Osteoblast (primary cell): ENCODE measurements at regions not wholly inside any gene's neighbourhood (a gene's known extent, or its start where the extent isn't known, plus 50 kb on each side); places are given as distances from the start of the nearest gene placed in this dataset.

ENCODE experiments used
- DNase-seq: peaks from one replicate; pipeline ENCODE4 v3.0.0; 2011; ENCODE audit warnings: low spot score, mixed read lengths; ENCODE audit not compliant: insufficient read length; ENCODE audit errors: missing footprints
- H2AFZ ChIP-seq: 2 replicates; pipeline ENCODE4 v1.6.0; 2011; ENCODE audit warnings: mild to moderate bottlenecking, low read length
- H3K27ac ChIP-seq: 2 replicates; pipeline ENCODE4 v1.5.1; 2011; ENCODE audit warnings: mild to moderate bottlenecking, low read depth, low read length, moderate library complexity
- H3K27me3 ChIP-seq: 2 replicates; pipeline ENCODE4 v1.6.0; 2012; ENCODE audit warnings: mild to moderate bottlenecking, control low read depth, inconsistent platforms, low read length, moderate library complexity; ENCODE audit not compliant: insufficient read depth
- H3K36me3 ChIP-seq: 2 replicates; pipeline ENCODE4 v1.5.1; 2011; ENCODE audit warnings: mild to moderate bottlenecking, low read length, control low read depth, moderate library complexity; ENCODE audit not compliant: insufficient read depth
- H3K4me1 ChIP-seq: 2 replicates; pipeline ENCODE4 v1.5.1; 2011; ENCODE audit warnings: mild to moderate bottlenecking, low read length, control low read depth, moderate library complexity; ENCODE audit not compliant: insufficient read depth
- H3K4me2 ChIP-seq: 2 replicates; pipeline ENCODE4 v1.6.0; 2011; ENCODE audit warnings: mild to moderate bottlenecking, low read length; ENCODE audit not compliant: insufficient read depth
- H3K4me3 ChIP-seq: fragments of 200-600 bp; sonication (generic); 3 replicates; pipeline ENCODE4 v1.5.1; 2012; ENCODE audit warnings: mild to moderate bottlenecking, low read length, inconsistent platforms; ENCODE audit not compliant: insufficient read depth
- H3K79me2 ChIP-seq: 2 replicates; pipeline ENCODE4 v1.6.0; 2012; ENCODE audit warnings: mild to moderate bottlenecking, low read length, control low read depth, inconsistent platforms; ENCODE audit not compliant: insufficient read depth
- H3K9me3 ChIP-seq: 2 replicates; pipeline ENCODE4 v1.5.1; 2011; ENCODE audit warnings: low read depth, low read length, control low read depth
- H4K20me1 ChIP-seq: 2 replicates; pipeline ENCODE4 v1.6.0; 2012; ENCODE audit warnings: mild to moderate bottlenecking, low read length, control low read depth; ENCODE audit not compliant: insufficient read depth
- TF ChIP-seq, protein P1 (sequence below): IDR thresholded peaks from 2 replicates; pipeline ENCODE4 v1.5.1; 2011; ENCODE audit warnings: mild to moderate bottlenecking, low read depth, low read length, moderate library complexity; ENCODE audit errors: extremely low read depth

DNA sequence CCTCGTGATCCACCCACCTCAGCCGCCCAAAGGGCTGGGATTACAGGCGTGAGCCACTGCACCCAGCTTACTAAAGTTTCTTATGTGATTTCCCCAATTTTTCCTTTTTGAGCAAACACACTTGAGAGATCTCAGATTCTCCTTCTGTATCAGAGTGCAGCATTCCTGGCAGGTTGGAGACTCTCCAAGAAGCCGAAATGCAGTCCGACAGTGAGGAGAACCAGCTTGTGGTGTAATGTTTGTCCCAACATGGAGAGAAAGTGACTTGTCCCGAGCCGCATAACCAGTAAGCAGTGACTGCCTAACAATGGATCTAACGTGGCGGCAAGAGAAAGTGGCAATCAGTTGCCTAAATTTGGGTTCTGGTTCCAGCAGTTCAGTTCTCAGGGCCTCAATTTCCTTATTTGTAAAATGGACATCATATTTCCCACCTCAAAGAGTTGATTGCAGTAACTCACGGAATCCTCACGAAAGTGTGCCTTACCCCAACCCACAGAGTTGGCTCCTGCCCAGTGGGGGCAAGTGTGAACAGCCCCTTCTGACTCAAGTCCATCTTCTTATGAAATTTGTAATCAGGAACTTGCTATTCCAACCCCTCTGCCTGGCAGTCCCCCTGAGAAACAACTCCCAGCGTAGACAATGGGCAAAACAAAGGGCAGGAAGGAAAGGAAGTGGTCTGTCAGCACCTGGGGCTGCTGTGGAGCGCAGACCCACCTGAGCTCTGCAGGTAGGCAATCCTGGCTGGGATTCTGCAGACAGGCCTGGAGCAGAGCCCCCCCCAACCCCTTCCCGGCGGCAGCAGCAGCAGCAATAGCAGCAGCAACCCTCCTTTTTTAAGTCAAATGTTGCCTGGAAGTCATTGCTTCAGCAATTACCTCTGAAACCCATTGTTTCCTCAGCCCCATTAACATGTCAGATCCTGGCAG lies 223.6 kb upstream of the POU3F1 start:
- no peak overlapping the region for H3K4me3 ChIP-seq
- H3K4me2 ChIP-seq = no peak overlapping the region
- no peaks in the 10 kb centered on the region for H3K4me1 ChIP-seq
- no peaks in the 10 kb centered on the region for H3K36me3 ChIP-seq
- TF ChIP-seq, protein P1, sequence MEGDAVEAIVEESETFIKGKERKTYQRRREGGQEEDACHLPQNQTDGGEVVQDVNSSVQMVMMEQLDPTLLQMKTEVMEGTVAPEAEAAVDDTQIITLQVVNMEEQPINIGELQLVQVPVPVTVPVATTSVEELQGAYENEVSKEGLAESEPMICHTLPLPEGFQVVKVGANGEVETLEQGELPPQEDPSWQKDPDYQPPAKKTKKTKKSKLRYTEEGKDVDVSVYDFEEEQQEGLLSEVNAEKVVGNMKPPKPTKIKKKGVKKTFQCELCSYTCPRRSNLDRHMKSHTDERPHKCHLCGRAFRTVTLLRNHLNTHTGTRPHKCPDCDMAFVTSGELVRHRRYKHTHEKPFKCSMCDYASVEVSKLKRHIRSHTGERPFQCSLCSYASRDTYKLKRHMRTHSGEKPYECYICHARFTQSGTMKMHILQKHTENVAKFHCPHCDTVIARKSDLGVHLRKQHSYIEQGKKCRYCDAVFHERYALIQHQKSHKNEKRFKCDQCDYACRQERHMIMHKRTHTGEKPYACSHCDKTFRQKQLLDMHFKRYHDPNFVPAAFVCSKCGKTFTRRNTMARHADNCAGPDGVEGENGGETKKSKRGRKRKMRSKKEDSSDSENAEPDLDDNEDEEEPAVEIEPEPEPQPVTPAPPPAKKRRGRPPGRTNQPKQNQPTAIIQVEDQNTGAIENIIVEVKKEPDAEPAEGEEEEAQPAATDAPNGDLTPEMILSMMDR = no peak
- H3K27me3 ChIP-seq = peaks cover 13% of the 10 kb centered on the region
- H4K20me1 ChIP-seq = no peaks in the 10 kb centered on the region
- H3K27ac ChIP-seq = no peak overlapping the region
- H3K79me2 ChIP-seq = no peaks in the 10 kb centered on the region
- H3K9me3 ChIP-seq = no peaks in the 10 kb centered on the region
- no peak for DNase-seq
- no peak overlapping the region for H2AFZ ChIP-seq

DNA sequence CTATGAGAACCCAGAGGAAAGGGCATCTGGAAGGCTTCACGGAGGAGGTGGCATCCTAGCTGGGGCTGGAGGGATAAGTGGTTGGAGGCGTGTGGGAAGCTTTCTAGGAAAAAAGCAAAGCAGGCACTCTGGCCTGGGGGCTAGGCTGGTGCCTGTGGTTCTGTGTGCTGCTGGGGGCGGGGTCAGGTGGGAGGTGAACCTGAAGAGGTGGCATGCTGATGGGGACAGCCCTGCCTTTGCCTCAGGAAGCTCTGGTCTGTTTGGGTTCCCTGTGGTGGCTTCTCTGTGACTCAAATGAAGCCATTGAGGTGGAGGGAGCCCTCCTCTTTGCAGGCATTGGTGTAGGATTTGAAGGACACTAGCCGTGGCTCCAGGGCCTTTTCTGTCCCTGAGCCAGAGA lies 221.6 kb upstream of the POU3F1 start:
- TF ChIP-seq, protein P1 = no peak
- H3K4me3 ChIP-seq = no peak overlapping the region
- H4K20me1 ChIP-seq = no peaks in the 10 kb centered on the region
- H3K27ac ChIP-seq = no peak overlapping the region
- no peak overlapping the region for H3K4me2 ChIP-seq
- no peaks in the 10 kb centered on the region for H3K79me2 ChIP-seq
- H3K4me1 ChIP-seq = no peaks in the 10 kb centered on the region
- H3K9me3 ChIP-seq = no peaks in the 10 kb centered on the region
- peaks cover 14% of the 10 kb centered on the region for H3K27me3 ChIP-seq
- no peak for DNase-seq
- H2AFZ ChIP-seq = no peak overlapping the region
- no peaks in the 10 kb centered on the region for H3K36me3 ChIP-seq

DNA sequence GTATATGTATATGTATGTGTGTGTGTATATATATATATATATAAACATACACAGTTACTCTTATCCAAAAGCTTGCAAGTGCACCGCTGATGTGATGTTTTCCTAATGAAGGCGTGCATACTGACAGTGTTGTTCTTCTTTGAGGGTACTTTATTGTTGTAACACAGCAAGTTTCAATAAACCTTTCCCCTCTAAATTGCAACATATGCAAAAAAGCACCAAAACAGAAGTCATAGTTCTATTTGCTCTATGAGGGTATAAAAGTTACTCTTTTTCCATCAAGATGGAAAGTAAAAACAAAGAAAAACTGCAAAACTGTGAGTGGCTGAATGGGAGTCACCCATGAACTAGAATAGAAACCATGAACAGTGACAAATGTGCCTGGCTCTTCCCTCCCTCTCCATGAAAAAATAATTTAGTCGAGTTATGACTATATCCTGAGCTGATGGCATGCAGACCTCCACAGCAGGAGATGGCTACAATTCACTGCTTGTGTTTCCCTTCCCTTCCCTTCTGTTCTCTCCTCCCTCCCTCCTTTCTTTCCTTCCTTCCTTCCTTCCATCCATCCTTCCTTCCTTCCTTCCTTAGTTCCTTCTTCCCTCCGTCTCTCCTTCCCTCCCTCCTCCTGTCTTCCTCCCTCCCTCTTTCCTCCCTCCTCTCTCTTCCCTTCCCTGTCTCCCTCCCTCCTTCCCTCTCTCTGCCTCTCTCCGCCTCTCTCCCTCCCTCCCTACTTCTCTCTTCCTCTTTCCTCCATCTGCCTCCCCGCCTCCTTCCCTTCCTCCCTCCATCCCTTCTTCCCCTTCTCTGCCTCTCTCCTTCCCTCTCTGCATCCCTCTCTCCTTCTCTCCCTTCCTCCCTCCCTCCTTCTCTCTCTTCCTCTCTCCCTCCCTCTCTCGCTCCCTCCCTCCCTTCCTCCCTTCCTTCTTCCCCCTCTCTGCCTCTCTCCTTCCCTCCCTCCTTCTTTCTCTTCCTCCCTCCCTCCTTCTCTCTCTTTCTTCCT lies 220.7 kb upstream of the POU3F1 start:
- no peak overlapping the region for H3K4me3 ChIP-seq
- no peaks in the 10 kb centered on the region for H3K36me3 ChIP-seq
- no peaks in the 10 kb centered on the region for H3K79me2 ChIP-seq
- no peaks in the 10 kb centered on the region for H4K20me1 ChIP-seq
- H3K9me3 ChIP-seq = no peaks in the 10 kb centered on the region
- H3K4me1 ChIP-seq = no peaks in the 10 kb centered on the region
- no peak overlapping the region for H3K27ac ChIP-seq
- peaks cover 14% of the 10 kb centered on the region for H3K27me3 ChIP-seq
- TF ChIP-seq, protein P1 = no peak
- no peak overlapping the region for H3K4me2 ChIP-seq
- no peak for DNase-seq
- H2AFZ ChIP-seq = no peak overlapping the region

DNA sequence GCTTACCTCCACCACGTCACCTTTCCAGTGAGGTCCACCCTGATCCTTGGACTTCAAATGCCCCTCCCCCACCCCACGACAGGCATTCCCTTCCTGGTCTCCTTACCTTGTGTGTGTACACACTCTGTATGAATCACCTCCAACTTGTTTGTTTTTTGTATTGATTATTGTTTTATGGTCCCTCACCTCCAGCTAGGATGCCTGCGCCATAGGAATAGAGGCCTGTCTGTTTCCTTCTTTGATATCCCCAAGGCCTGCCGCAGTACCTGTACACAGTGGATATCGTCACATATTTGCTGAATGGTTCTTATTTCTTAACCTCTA lies 219.6 kb upstream of the POU3F1 start:
- H3K27ac ChIP-seq = no peak overlapping the region
- H3K4me3 ChIP-seq = no peak overlapping the region
- no peak overlapping the region for H2AFZ ChIP-seq
- no peaks in the 10 kb centered on the region for H3K79me2 ChIP-seq
- TF ChIP-seq, protein P1 = no peak
- H3K9me3 ChIP-seq = no peaks in the 10 kb centered on the region
- DNase-seq = no peak
- H3K27me3 ChIP-seq = peaks cover 14% of the 10 kb centered on the region
- no peaks in the 10 kb centered on the region for H3K4me1 ChIP-seq
- H4K20me1 ChIP-seq = no peaks in the 10 kb centered on the region
- no peaks in the 10 kb centered on the region for H3K36me3 ChIP-seq
- no peak overlapping the region for H3K4me2 ChIP-seq
